GM23338 (cell line): ENCODE measurements at regions not wholly inside any gene's neighbourhood (a gene's known extent, or its start where the extent isn't known, plus 50 kb on each side); places are given as distances from the start of the nearest gene placed in this dataset.

ENCODE experiments used
- ATAC-seq: fragments of 200-7000 bp; cut with Tn5 transposase; 3 replicates; pipeline ENCODE4 v1.9.1; 2020
- DNase-seq: peaks from one replicate; pipeline ENCODE4 v3.0.0-alpha.2; 2015; ENCODE audit warnings: low spot score
- H2AFZ ChIP-seq: fragments of 200-600 bp; sonication (generic); 2 replicates; pipeline ENCODE4 v1.8.0; 2016; ENCODE audit warnings: antibody characterized with exemption, mild to moderate bottlenecking, moderate library complexity
- H3F3A ChIP-seq: fragments of 200-600 bp; sonication (generic); replicated peaks from 2 replicates; pipeline ENCODE4 v1.8.0; 2017; ENCODE audit warnings: antibody characterized with exemption, mixed run types, low read depth
- H3K27ac ChIP-seq: fragments of 200-600 bp; sonication (generic); 2 replicates; pipeline ENCODE4 v1.6.1; 2016; ENCODE audit warnings: low read depth
- H3K27me3 ChIP-seq: fragments of 200-600 bp; sonication (generic); 2 replicates; pipeline ENCODE4 v1.8.0; 2016; ENCODE audit warnings: mild to moderate bottlenecking, mixed run types, moderate library complexity; ENCODE audit not compliant: insufficient read depth
- H3K36me3 ChIP-seq: fragments of 200-600 bp; sonication (generic); 2 replicates; pipeline ENCODE4 v1.8.0; 2016; ENCODE audit warnings: mild to moderate bottlenecking; ENCODE audit not compliant: insufficient read depth
- H3K4me1 ChIP-seq: fragments of 200-600 bp; sonication (generic); 2 replicates; pipeline ENCODE4 v1.8.0; 2016; ENCODE audit warnings: mild to moderate bottlenecking, moderate library complexity; ENCODE audit not compliant: insufficient read depth
- H3K4me2 ChIP-seq: fragments of 200-600 bp; sonication (generic); 2 replicates; pipeline ENCODE4 v1.7.1; 2017; ENCODE audit warnings: mixed run types
- H3K4me3 ChIP-seq: fragments of 200-600 bp; sonication (generic); 2 replicates; pipeline ENCODE4 v1.6.1; 2016; ENCODE audit warnings: mixed run types
- H3K79me2 ChIP-seq: fragments of 200-600 bp; sonication (generic); replicated peaks from 2 replicates; pipeline ENCODE4 v1.8.0; 2017; ENCODE audit warnings: mild to moderate bottlenecking; ENCODE audit not compliant: insufficient read depth
- H3K9me2 ChIP-seq: fragments of 200-600 bp; sonication (generic); 2 replicates; pipeline ENCODE4 v1.8.0; 2017; ENCODE audit not compliant: insufficient read depth
- H4K20me1 ChIP-seq: fragments of 200-600 bp; sonication (generic); replicated peaks from 2 replicates; pipeline ENCODE4 v1.8.0; 2017; ENCODE audit warnings: mild to moderate bottlenecking; ENCODE audit not compliant: insufficient read depth
- H3K27ac Mint-ChIP-seq: 2 replicates; pipeline ENCODE4 v1.8.0; 2020; ENCODE audit warnings: inconsistent platforms, mild to moderate bottlenecking, moderate library complexity, mixed read lengths
- H3K27me3 Mint-ChIP-seq: 3 replicates; pipeline ENCODE4 v1.8.0; 2022; ENCODE audit warnings: low read depth, mild to moderate bottlenecking, moderate library complexity, mixed read lengths, inconsistent platforms; ENCODE audit not compliant: insufficient read depth, poor library complexity
- H3K36me3 Mint-ChIP-seq: 3 replicates; pipeline ENCODE4 v1.8.0; 2021; ENCODE audit warnings: low read depth, mild to moderate bottlenecking, inconsistent platforms, moderate library complexity, mixed read lengths
- H3K4me1 Mint-ChIP-seq: 3 replicates; pipeline ENCODE4 v1.8.0; 2020; ENCODE audit warnings: mild to moderate bottlenecking, inconsistent platforms, mixed read lengths
- H3K4me3 Mint-ChIP-seq: 3 replicates; pipeline ENCODE4 v1.8.0; 2021; ENCODE audit warnings: moderate library complexity, mild to moderate bottlenecking, inconsistent platforms, mixed read lengths
- H3K9me3 Mint-ChIP-seq: 3 replicates; pipeline ENCODE4 v1.8.0; 2020; ENCODE audit warnings: moderate library complexity, mild to moderate bottlenecking, inconsistent platforms, mixed read lengths
- CREB1 ChIP-seq: fragments of 250-450 bp; sonication (Bioruptor Pico); IDR thresholded peaks from 2 replicates; pipeline ENCODE4 v1.5.0; 2020; ENCODE audit warnings: low read depth, mild to moderate bottlenecking, moderate library complexity
- CTCF ChIP-seq, 2 experiments: fragments of 200-600 bp in 1 of 2; sonication (generic) in 1 of 2; conservative IDR thresholded peaks; 2 replicates each; pipeline versions ENCODE4 v1.5.1 to v1.6.1; 2016 to 2017; ENCODE audit warnings: antibody characterized with exemption in 2 of 2, low read depth in 2 of 2, mild to moderate bottlenecking in 2 of 2, moderate library complexity in 1 of 2
- EZH2 ChIP-seq: fragments of 200-600 bp; sonication (generic); IDR thresholded peaks from one replicate; pipeline ENCODE4 v1.8.0; 2017; ENCODE audit warnings: antibody characterized with exemption, mild to moderate bottlenecking, low read depth; ENCODE audit not compliant: unreplicated experiment
- EZH2phosphoT487 ChIP-seq: fragments of 200-600 bp; sonication (generic); IDR thresholded peaks from one replicate; pipeline ENCODE4 v1.8.1; 2018; ENCODE audit warnings: antibody characterized with exemption; ENCODE audit not compliant: unreplicated experiment
- JUNB ChIP-seq: IDR thresholded peaks from one replicate; pipeline ENCODE4 v1.6.1; 2016; ENCODE audit warnings: antibody characterized with exemption; ENCODE audit not compliant: unreplicated experiment
- NANOG ChIP-seq: IDR thresholded peaks from 2 replicates; pipeline ENCODE4 v1.6.1; 2016; ENCODE audit warnings: antibody characterized with exemption, borderline replicate concordance
- POLR2AphosphoS5 ChIP-seq: IDR thresholded peaks from 2 replicates; pipeline ENCODE4 v1.6.1; 2016; ENCODE audit warnings: antibody characterized with exemption, low read depth
- STAT1 ChIP-seq: IDR thresholded peaks from one replicate; pipeline ENCODE4 v1.6.1; 2016; ENCODE audit warnings: antibody characterized with exemption; ENCODE audit not compliant: unreplicated experiment
- ZNF114 ChIP-seq: fragments of 250-450 bp; sonication (Bioruptor Pico); IDR thresholded peaks from 2 replicates; pipeline ENCODE4 v1.5.0; 2020; ENCODE audit warnings: mild to moderate bottlenecking, moderate library complexity
- ZNF331 ChIP-seq: fragments of 250-450 bp; sonication (Bioruptor Pico); IDR thresholded peaks from 2 replicates; pipeline ENCODE4 v1.5.0; 2020; ENCODE audit warnings: low read depth, mild to moderate bottlenecking, moderate library complexity
- TF ChIP-seq, protein P1 (sequence below): IDR thresholded peaks from 2 replicates; pipeline ENCODE4 v1.6.1; 2016; ENCODE audit warnings: antibody characterized with exemption
- TF ChIP-seq, protein P2 (sequence below): IDR thresholded peaks from one replicate; pipeline ENCODE4 v1.6.1; 2018; ENCODE audit warnings: antibody characterized with exemption; ENCODE audit not compliant: unreplicated experiment

DNA sequence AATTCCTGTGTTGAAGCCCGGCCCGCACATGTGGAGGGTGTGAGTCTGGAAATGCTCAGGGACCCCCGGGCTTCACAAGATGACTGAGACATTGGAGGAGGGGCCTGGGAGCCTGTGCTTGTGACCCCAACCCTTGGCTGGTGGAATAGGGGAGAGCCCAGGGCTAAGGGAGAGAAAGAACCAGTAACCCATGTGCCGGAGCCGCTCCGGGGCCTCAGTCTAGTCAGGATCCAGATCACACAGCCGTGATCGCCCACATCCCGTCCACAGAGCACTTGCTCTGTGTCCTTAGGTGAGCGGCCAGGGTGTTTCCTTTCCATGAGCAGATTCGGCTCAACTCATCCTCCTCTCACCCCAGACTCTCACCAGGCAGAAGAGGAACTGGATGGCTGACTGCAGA, 152.3 kb upstream of the RPS6KA2 start (continued):
- no peak for TF ChIP-seq NANOG

DNA sequence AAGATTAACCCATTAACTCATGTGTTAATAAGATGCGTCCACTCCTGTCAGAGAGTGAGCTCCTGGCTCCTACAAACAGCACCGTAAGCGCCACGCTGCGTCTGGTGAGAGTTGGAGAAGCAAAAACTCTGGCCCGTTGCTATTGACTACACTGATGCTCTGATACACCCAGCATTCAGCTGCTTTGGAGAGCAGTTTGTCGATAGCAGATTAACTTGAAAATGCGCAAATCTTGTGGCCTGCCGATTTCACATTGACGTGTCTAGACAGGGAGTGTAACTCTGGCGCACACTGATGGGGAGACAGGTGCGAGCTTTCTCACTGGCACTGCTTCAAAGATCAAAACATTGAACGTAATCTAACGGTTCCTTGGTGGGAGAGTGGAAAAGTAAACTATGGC, 151.7 kb upstream of the RPS6KA2 start:
- Mint-ChIP-seq H3K36me3 (no peaks in the 10 kb centered on the region), H3K27ac (no peak overlapping the region), H3K9me3 (no peaks in the 10 kb centered on the region), H3K4me1 (peaks cover 10% of the 10 kb centered on the region), H3K27me3 (peaks cover 3% of the 10 kb centered on the region), H3K4me3 (no peak overlapping the region)
- Histone ChIP-seq H2AFZ (no peak overlapping the region), H3K36me3 (no peaks in the 10 kb centered on the region), H3K27ac (no peak overlapping the region), H3K27me3 (no peaks in the 10 kb centered on the region), H4K20me1 (no peaks in the 10 kb centered on the region), H3K79me2 (no peaks in the 10 kb centered on the region), H3K4me1 (no peaks in the 10 kb centered on the region), H3K4me2 (no peak overlapping the region), H3F3A (no peaks in the 10 kb centered on the region), H3K4me3 (no peak overlapping the region), H3K9me2 (no peaks in the 10 kb centered on the region)
- TF ChIP-seq STAT1 (no peak), CREB1 (CRISPR knock-in tag) (no peak)
- no peak for DNase-seq
- ATAC-seq: no peak

GRCh38 chr6:166778046-166778445, 151.0 kb upstream of the RPS6KA2 start:
- H3K27me3 ChIP-seq: no peaks in the 10 kb centered on the region
- H3K36me3 ChIP-seq: no peaks in the 10 kb centered on the region
- no peaks in the 10 kb centered on the region for H3K4me1 ChIP-seq
- no peaks in the 10 kb centered on the region for H3K9me3 Mint-ChIP-seq
- no peaks in the 10 kb centered on the region for H4K20me1 ChIP-seq
- no peaks in the 10 kb centered on the region for H3F3A ChIP-seq
- no peak for ATAC-seq
- H3K27me3 Mint-ChIP-seq: peaks cover 6% of the 10 kb centered on the region
- peaks cover 10% of the 10 kb centered on the region for H3K4me1 Mint-ChIP-seq
- DNase-seq: no peak
- H3K4me3 Mint-ChIP-seq: no peak overlapping the region
- no peak overlapping the region for H3K4me2 ChIP-seq
- no peaks in the 10 kb centered on the region for H3K36me3 Mint-ChIP-seq
- H3K79me2 ChIP-seq: no peaks in the 10 kb centered on the region
- TF ChIP-seq STAT1 (no peak), JUNB (no peak), POLR2AphosphoS5 (no peak), ZNF331 (CRISPR knock-in tag) (no peak), NANOG (no peak)
- no peaks in the 10 kb centered on the region for H3K9me2 ChIP-seq
- 0 out of 2 replicates have a peak overlapping the region, but pooled peaks have one; percentile 27 for H3K27ac Mint-ChIP-seq
- no peak overlapping the region for H3K27ac ChIP-seq
- H3K4me3 ChIP-seq: no peak overlapping the region
- no peak overlapping the region for H2AFZ ChIP-seq

DNA sequence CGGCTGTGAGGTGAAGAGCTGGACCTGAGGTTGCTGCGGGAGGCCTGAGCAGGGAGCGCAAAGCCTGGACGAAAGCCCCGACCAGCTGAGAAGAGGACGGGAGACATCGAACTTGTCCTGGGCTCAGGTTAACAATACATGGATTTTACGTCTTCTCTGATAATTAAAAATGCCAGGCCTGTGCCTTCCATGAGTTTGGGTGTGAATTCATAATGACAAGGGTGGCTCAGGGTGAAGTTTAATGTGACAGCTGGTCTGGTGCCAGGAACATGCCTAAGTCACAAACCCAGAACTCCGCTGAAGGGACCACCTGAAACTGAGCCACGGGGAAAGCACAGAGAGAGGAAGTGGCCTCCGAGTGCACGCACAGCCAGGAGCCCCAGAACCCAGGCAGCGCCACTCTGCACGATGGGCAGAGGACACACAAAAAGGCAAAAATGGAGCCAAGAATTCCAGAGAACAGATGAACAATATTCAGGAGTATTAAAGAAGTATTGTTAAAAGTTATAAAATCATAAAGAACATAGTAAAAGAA, 150.1 kb upstream of the RPS6KA2 start:
- H3K4me3 Mint-ChIP-seq: no peak overlapping the region
- DNase-seq: no peak
- H3K36me3 Mint-ChIP-seq: 0 out of 3 replicates have a peak, but pooled peaks cover 3% of the 10 kb centered on the region
- Histone ChIP-seq H3F3A (no peaks in the 10 kb centered on the region), H4K20me1 (no peaks in the 10 kb centered on the region), H3K79me2 (no peaks in the 10 kb centered on the region), H3K4me2 (no peak overlapping the region), H3K4me3 (no peak overlapping the region), H3K9me2 (no peaks in the 10 kb centered on the region), H3K27me3 (no peaks in the 10 kb centered on the region), H3K36me3 (no peaks in the 10 kb centered on the region), H3K27ac (no peak overlapping the region), H3K4me1 (no peaks in the 10 kb centered on the region), H2AFZ (no peak overlapping the region)
- no peak for ATAC-seq
- H3K27me3 Mint-ChIP-seq: peaks cover 8% of the 10 kb centered on the region
- peaks cover 10% of the 10 kb centered on the region for H3K4me1 Mint-ChIP-seq
- H3K27ac Mint-ChIP-seq: no peak overlapping the region
- H3K9me3 Mint-ChIP-seq: no peaks in the 10 kb centered on the region
- TF ChIP-seq, protein P1, sequence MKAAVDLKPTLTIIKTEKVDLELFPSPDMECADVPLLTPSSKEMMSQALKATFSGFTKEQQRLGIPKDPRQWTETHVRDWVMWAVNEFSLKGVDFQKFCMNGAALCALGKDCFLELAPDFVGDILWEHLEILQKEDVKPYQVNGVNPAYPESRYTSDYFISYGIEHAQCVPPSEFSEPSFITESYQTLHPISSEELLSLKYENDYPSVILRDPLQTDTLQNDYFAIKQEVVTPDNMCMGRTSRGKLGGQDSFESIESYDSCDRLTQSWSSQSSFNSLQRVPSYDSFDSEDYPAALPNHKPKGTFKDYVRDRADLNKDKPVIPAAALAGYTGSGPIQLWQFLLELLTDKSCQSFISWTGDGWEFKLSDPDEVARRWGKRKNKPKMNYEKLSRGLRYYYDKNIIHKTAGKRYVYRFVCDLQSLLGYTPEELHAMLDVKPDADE: no peak
- TF ChIP-seq NANOG (no peak), EZH2phosphoT487 (no peak), JUNB (no peak), EZH2 (no peak), CTCF (conservative IDR thresholded peaks at IDR 0.05; ENCODE audit: low read depth in 2 of 2) (no peak), CREB1 (CRISPR knock-in tag) (no peak), ZNF114 (CRISPR knock-in tag) (no peak), POLR2AphosphoS5 (no peak), ZNF331 (CRISPR knock-in tag) (no peak)
- TF ChIP-seq, protein P2, sequence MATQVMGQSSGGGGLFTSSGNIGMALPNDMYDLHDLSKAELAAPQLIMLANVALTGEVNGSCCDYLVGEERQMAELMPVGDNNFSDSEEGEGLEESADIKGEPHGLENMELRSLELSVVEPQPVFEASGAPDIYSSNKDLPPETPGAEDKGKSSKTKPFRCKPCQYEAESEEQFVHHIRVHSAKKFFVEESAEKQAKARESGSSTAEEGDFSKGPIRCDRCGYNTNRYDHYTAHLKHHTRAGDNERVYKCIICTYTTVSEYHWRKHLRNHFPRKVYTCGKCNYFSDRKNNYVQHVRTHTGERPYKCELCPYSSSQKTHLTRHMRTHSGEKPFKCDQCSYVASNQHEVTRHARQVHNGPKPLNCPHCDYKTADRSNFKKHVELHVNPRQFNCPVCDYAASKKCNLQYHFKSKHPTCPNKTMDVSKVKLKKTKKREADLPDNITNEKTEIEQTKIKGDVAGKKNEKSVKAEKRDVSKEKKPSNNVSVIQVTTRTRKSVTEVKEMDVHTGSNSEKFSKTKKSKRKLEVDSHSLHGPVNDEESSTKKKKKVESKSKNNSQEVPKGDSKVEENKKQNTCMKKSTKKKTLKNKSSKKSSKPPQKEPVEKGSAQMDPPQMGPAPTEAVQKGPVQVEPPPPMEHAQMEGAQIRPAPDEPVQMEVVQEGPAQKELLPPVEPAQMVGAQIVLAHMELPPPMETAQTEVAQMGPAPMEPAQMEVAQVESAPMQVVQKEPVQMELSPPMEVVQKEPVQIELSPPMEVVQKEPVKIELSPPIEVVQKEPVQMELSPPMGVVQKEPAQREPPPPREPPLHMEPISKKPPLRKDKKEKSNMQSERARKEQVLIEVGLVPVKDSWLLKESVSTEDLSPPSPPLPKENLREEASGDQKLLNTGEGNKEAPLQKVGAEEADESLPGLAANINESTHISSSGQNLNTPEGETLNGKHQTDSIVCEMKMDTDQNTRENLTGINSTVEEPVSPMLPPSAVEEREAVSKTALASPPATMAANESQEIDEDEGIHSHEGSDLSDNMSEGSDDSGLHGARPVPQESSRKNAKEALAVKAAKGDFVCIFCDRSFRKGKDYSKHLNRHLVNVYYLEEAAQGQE: no peak
